ENCODE measurements at regions not wholly inside any gene's neighbourhood (a gene's known extent, or its start where the extent isn't known, plus 50 kb on each side); places are given as distances from the start of the nearest gene placed in this dataset.

DNA sequence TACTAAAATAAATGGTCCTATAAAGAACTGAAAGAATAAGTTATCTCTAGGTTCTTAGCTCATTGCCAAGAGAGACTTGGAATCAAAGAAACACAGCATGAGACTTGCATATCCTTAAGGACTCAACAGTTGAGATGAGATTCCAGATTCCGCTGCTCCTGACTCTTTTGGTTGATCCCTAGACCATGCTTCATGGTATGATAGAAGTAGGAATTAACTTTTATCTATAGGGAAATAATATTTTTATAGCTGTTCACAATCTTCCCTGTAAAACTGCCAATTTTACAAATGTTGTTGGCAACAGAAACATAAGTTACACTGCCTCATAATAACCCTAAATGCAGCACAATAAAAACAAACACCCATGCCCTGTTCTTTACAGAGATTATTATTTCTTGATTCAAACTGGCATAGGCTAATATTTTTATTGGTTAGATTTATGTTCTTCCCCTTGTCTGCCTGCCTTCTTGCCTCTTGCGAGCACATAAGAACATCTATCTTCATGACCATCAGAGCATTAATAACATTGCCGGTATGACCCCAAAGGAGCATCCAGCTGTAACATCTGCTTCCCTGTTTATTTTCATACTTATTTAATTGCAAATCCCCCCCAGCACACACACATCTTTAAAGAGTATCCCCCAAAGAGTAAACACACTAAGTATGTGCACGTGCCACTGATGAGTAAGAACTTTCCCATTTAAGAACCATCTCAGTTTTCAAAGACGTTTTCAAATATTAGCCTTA is 735.7 kb upstream of the SLC8A1 start:
- POLR2A ChIA-PET: no interaction called here

DNA sequence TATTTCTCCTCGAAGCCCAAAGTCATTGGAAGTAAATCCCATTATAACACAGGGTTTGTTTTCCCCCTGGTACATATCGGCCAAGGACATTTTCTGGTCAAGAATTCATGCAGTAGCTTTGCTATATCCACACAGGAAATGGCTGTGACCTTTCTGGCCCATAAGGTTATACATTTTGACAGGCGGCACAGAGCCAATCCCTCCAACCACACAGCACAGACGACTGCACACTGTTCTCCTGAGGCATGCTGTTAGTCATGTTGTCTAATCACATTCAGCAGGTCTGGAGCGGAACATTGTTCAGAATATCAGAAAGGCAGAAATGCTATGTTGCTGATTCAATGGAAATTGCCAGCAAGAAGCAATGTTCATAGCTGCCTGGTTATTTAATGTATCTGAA is 742.3 kb upstream of the SLC8A1 start:
- no peak for DNase-seq
- no peaks in the 10 kb centered on the region for H3K36me3 Mint-ChIP-seq (ENCODE audit: insufficient read depth, unreplicated experiment)
- ChIA-PET POLR2A (no interaction called here), CTCF (no interaction called here)
- no peaks in the 10 kb centered on the region for H3K4me1 ChIP-seq
- H3K4me3 ChIP-seq (ENCODE audit: low read depth, low read length): no peak overlapping the region
- no peaks in the 10 kb centered on the region for H3K27me3 ChIP-seq (replicated peaks; ENCODE audit: control insufficient read depth, insufficient read depth, low read length)
- no peak overlapping the region for H3K27ac Mint-ChIP-seq (ENCODE audit: unreplicated experiment)
- TF ChIP-seq, protein P1, sequence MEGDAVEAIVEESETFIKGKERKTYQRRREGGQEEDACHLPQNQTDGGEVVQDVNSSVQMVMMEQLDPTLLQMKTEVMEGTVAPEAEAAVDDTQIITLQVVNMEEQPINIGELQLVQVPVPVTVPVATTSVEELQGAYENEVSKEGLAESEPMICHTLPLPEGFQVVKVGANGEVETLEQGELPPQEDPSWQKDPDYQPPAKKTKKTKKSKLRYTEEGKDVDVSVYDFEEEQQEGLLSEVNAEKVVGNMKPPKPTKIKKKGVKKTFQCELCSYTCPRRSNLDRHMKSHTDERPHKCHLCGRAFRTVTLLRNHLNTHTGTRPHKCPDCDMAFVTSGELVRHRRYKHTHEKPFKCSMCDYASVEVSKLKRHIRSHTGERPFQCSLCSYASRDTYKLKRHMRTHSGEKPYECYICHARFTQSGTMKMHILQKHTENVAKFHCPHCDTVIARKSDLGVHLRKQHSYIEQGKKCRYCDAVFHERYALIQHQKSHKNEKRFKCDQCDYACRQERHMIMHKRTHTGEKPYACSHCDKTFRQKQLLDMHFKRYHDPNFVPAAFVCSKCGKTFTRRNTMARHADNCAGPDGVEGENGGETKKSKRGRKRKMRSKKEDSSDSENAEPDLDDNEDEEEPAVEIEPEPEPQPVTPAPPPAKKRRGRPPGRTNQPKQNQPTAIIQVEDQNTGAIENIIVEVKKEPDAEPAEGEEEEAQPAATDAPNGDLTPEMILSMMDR (IDR thresholded peaks at IDR 0.05; ENCODE audit: insufficient read depth in 1 of 2, low read depth in 1 of 2, low read length in 1 of 2, severe bottlenecking in 1 of 2, unreplicated experiment in 1 of 2): no peak
- H3K27me3 Mint-ChIP-seq (ENCODE audit: insufficient read depth, unreplicated experiment): peaks cover 3% of the 10 kb centered on the region
- no peaks in the 10 kb centered on the region for H3K9me3 Mint-ChIP-seq (ENCODE audit: unreplicated experiment)
- H3K36me3 ChIP-seq (ENCODE audit: control insufficient read depth, insufficient read depth, low read length): no peaks in the 10 kb centered on the region
- H3K4me1 Mint-ChIP-seq (ENCODE audit: low read depth, unreplicated experiment): no peaks in the 10 kb centered on the region
- intact Hi-C loops (cut with micrococcal nuclease; ENCODE audit: unreplicated experiment): no loop called here
- no TSS peak for BruUV-seq (replicated peaks)
- H3K9me3 ChIP-seq: no peaks in the 10 kb centered on the region
- no peak overlapping the region for H3K4me3 Mint-ChIP-seq (ENCODE audit: unreplicated experiment)

More for the DNA sequence above, 735.7 kb upstream of the SLC8A1 start:
- no TSS peak for BruUV-seq (replicated peaks)
- intact Hi-C loops (cut with micrococcal nuclease; ENCODE audit: unreplicated experiment): no loop called here
- H3K4me3 ChIP-seq (ENCODE audit: low read depth, low read length): no peak overlapping the region
- Mint-ChIP-seq H3K27ac (ENCODE audit: unreplicated experiment) (no peak overlapping the region), H3K9me3 (ENCODE audit: unreplicated experiment) (no peaks in the 10 kb centered on the region), H3K4me3 (ENCODE audit: unreplicated experiment) (no peak overlapping the region), H3K27me3 (ENCODE audit: insufficient read depth, unreplicated experiment) (peaks cover 8% of the 10 kb centered on the region), H3K36me3 (ENCODE audit: insufficient read depth, unreplicated experiment) (no peaks in the 10 kb centered on the region), H3K4me1 (ENCODE audit: low read depth, unreplicated experiment) (no peaks in the 10 kb centered on the region)
- H3K4me1 ChIP-seq: no peaks in the 10 kb centered on the region
- H3K36me3 ChIP-seq (ENCODE audit: control insufficient read depth, insufficient read depth, low read length): no peaks in the 10 kb centered on the region
- DNase-seq: no peak
- CTCF ChIA-PET: no interaction called here
- H3K9me3 ChIP-seq: no peaks in the 10 kb centered on the region
- TF ChIP-seq, protein P1 (IDR thresholded peaks at IDR 0.05; ENCODE audit: insufficient read depth in 1 of 2, low read depth in 1 of 2, low read length in 1 of 2, severe bottlenecking in 1 of 2, unreplicated experiment in 1 of 2): no peak
- H3K27me3 ChIP-seq (replicated peaks; ENCODE audit: control insufficient read depth, insufficient read depth, low read length): no peaks in the 10 kb centered on the region

DNA sequence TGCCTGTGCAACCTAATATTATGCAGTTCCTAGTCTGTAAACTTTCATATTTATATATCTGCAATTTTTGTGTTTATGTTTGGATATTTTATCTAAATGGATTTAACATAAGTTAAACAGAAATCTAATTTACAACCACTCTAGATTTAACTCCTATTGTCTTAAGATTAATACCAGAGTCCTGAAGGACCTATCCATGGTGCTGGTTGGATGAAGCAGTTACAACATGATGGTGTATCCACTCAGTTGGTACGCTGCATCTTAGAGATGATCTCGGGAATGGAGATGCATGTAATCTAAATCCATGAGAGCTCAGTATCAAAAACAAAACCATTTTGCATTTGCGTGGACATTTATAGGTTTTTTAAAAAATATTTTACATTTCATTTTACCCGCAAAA is 745.9 kb upstream of the SLC8A1 start:
- no peaks in the 10 kb centered on the region for H3K36me3 ChIP-seq (ENCODE audit: control insufficient read depth, insufficient read depth, low read length)
- Mint-ChIP-seq H3K36me3 (ENCODE audit: insufficient read depth, unreplicated experiment) (no peaks in the 10 kb centered on the region), H3K27me3 (ENCODE audit: insufficient read depth, unreplicated experiment) (peaks cover 3% of the 10 kb centered on the region), H3K4me1 (ENCODE audit: low read depth, unreplicated experiment) (no peaks in the 10 kb centered on the region), H3K27ac (ENCODE audit: unreplicated experiment) (no peak overlapping the region), H3K4me3 (ENCODE audit: unreplicated experiment) (no peak overlapping the region), H3K9me3 (ENCODE audit: unreplicated experiment) (no peaks in the 10 kb centered on the region)
- ChIA-PET POLR2A (no interaction called here), CTCF (no interaction called here)
- no peaks in the 10 kb centered on the region for H3K9me3 ChIP-seq
- H3K4me1 ChIP-seq: no peaks in the 10 kb centered on the region
- no peak overlapping the region for H3K4me3 ChIP-seq (ENCODE audit: low read depth, low read length)
- H3K27me3 ChIP-seq (replicated peaks; ENCODE audit: control insufficient read depth, insufficient read depth, low read length): no peaks in the 10 kb centered on the region
- TF ChIP-seq, protein P1 (IDR thresholded peaks at IDR 0.05; ENCODE audit: insufficient read depth in 1 of 2, low read depth in 1 of 2, low read length in 1 of 2, severe bottlenecking in 1 of 2, unreplicated experiment in 1 of 2): no peak
- BruUV-seq (replicated peaks): no TSS peak
- DNase-seq: no peak
- intact Hi-C loops (cut with micrococcal nuclease; ENCODE audit: unreplicated experiment): no loop called here
